Superior temporal gyrus (tissue), 1 donor: ENCODE measurements at regions not wholly inside any gene's neighbourhood (a gene's known extent, or its start where the extent isn't known, plus 50 kb on each side); places are given as distances from the start of the nearest gene placed in this dataset.

Experiments
- DNase-seq: peaks from one replicate; pipeline ENCODE4 v3.0.0-alpha.2; 2016; ENCODE audit errors: extremely low spot score

GRCh38 chr5:8961219-8961618 lies 584.7 kb downstream of the SEMA5A start:
- no peak for DNase-seq

DNA sequence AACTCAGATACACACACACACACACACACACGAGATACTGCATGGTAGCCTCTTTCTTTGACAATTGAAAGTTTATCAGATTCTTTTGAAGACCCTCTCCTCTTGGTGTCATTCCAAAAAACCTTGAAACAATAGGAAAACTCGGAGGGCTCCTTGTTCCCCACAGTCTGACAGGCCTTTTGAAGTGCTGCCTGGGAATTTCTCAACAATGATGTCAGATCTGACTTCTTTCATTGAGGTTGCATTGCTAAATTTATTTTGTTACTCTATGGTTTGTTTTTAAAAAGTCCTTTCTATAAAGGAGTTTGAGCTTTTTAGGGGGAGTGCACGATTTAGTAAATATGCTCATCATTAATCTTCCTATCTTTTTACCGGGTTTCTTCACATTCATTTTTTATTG lies 583.9 kb downstream of the SEMA5A start:
- DNase-seq: no peak

DNA sequence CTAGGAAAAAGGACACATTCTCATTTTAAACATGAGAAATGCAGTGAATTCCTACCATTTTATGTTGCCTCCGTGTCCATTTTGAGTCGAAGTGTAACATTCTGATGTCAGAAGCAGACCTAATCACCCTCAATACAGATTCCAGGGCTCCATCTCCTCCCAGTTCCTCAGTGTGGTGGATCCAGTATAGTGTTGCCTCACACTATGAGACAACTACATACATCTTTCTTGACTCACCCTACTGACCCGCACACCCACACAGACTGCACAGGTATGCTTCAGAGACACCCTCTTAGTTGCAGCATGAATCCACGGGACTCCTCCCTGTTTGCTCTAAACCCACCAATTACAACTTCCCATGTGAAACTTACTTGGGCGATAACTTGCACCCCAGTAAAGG lies 564.9 kb downstream of the SEMA5A start:
- no peak for DNase-seq

DNA sequence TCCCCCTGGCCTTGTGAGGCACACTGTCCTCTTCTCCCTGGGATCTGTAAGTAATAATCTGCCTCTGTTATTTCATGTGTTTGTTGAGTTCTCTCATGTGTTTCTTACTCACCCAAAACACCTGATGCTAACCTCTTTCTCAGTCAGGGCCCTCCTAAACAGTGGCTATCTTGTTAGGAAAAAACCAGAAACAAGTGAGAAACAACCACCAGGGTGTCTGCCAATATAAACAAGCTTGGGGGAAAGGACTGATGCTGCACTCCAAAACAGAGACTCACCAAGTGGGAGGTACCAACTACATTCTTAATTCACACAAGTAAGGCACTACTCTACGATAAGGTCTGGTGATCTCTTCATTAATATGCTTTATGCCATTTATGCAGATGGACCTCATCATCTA lies 564.4 kb downstream of the SEMA5A start:
- no peak for DNase-seq

- no peak for DNase-seq
Measured at GRCh38 chr5:8984386-8984785, 561.5 kb downstream of the SEMA5A start.
